ENCODE measurements at regions not wholly inside any gene's neighbourhood (a gene's known extent, or its start where the extent isn't known, plus 50 kb on each side); places are given as distances from the start of the nearest gene placed in this dataset.

- TF ChIP-seq EHMT2 (IDR thresholded peaks at IDR 0.05; ENCODE audit: low read depth) (no peak), KDM1A (IDR thresholded peaks at IDR 0.05; ENCODE audit: low read depth) (no peak), HEYL (CRISPR knock-in tag; IDR thresholded peaks at IDR 0.05) (no peak), MAX (IDR thresholded peaks at IDR 0.05) (no peak), CTCF (IDR thresholded peaks at IDR 0.05) (no peak), JUN (IDR thresholded peaks at IDR 0.05) (no peak), POLR2A (IDR thresholded peaks at IDR 0.05; ENCODE audit: low read length) (no peak), ZC3H11A (IDR thresholded peaks at IDR 0.05) (no peak), NFE2L2 (conservative IDR thresholded peaks at IDR 0.05; ENCODE audit: low read length) (no peak), RAD21 (conservative IDR thresholded peaks at IDR 0.05 in 1 of 2, IDR thresholded peaks at IDR 0.05 in 1 of 2) (no peak)
These were observed 429.2 kb upstream of the TRAM1L1 start for GRCh38 chr4:117514391-117515175.

All from A549 (cell line).